ENCODE measurements at regions not wholly inside any gene's neighbourhood (a gene's known extent, or its start where the extent isn't known, plus 50 kb on each side); places are given as distances from the start of the nearest gene placed in this dataset.

GRCh38 chr9:84587153-84587552 is 82.4 kb upstream of the NTRK2 start:
- no peak for DNase-seq
- peaks cover 0 to 3% of the 10 kb centered on the region in 2 experiments for H3K9me3 ChIP-seq (ENCODE audit: control insufficient read depth in 1 of 2, insufficient read depth in 1 of 2, low read length in 2 of 2)
- Mint-ChIP-seq H3K27me3 (no peaks in the 10 kb centered on the region), H3K4me3 (no peak overlapping the region), H3K36me3 (ENCODE audit: low read depth) (no peaks in the 10 kb centered on the region), H3K27ac (no peak overlapping the region), H3K9me3 (peaks cover 3% of the 10 kb centered on the region), H3K4me1 (ENCODE audit: low read depth) (no peaks in the 10 kb centered on the region)
- H3K4me1 ChIP-seq (ENCODE audit: insufficient read depth, low read length): no peaks in the 10 kb centered on the region
- no peaks in the 10 kb centered on the region for H3K36me3 ChIP-seq (ENCODE audit: insufficient read depth, low read length)
- TF ChIP-seq, protein P1, sequence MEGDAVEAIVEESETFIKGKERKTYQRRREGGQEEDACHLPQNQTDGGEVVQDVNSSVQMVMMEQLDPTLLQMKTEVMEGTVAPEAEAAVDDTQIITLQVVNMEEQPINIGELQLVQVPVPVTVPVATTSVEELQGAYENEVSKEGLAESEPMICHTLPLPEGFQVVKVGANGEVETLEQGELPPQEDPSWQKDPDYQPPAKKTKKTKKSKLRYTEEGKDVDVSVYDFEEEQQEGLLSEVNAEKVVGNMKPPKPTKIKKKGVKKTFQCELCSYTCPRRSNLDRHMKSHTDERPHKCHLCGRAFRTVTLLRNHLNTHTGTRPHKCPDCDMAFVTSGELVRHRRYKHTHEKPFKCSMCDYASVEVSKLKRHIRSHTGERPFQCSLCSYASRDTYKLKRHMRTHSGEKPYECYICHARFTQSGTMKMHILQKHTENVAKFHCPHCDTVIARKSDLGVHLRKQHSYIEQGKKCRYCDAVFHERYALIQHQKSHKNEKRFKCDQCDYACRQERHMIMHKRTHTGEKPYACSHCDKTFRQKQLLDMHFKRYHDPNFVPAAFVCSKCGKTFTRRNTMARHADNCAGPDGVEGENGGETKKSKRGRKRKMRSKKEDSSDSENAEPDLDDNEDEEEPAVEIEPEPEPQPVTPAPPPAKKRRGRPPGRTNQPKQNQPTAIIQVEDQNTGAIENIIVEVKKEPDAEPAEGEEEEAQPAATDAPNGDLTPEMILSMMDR (IDR thresholded peaks at IDR 0.05): no peak
- ATAC-seq (ENCODE audit: poor library complexity): no peak
- intact Hi-C loops (cut with DNase I, micrococcal nuclease): no loop called here
- CTCF ChIA-PET: no interaction called here
- POLR2A ChIA-PET: no interaction called here
- no peak overlapping the region for H3K27ac ChIP-seq (ENCODE audit: low read depth in 1 of 2, low read length in 2 of 2)
- H3K27me3 ChIP-seq (ENCODE audit: control insufficient read depth in 1 of 2, insufficient read depth in 2 of 2, low read length in 2 of 2): no peaks in the 10 kb centered on the region
- H3K4me3 ChIP-seq (ENCODE audit: low read length): no peak overlapping the region

GRCh38 chr9:84589542-84589941 is 80.0 kb upstream of the NTRK2 start:
- no peak overlapping the region for H3K4me3 Mint-ChIP-seq
- Histone ChIP-seq H3K36me3 (ENCODE audit: insufficient read depth, low read length) (no peaks in the 10 kb centered on the region), H3K9me3 (ENCODE audit: control insufficient read depth in 1 of 2, insufficient read depth in 1 of 2, low read length in 2 of 2) (peaks cover 0 to 3% of the 10 kb centered on the region in 2 experiments), H3K27ac (ENCODE audit: low read depth in 1 of 2, low read length in 2 of 2) (no peak overlapping the region), H3K4me3 (ENCODE audit: low read length) (no peak overlapping the region), H3K4me1 (ENCODE audit: insufficient read depth, low read length) (no peaks in the 10 kb centered on the region), H3K27me3 (ENCODE audit: control insufficient read depth in 1 of 2, insufficient read depth in 2 of 2, low read length in 2 of 2) (no peaks in the 10 kb centered on the region)
- no peaks in the 10 kb centered on the region for H3K4me1 Mint-ChIP-seq (ENCODE audit: low read depth)
- H3K9me3 Mint-ChIP-seq: peaks cover 3% of the 10 kb centered on the region
- TF ChIP-seq, protein P1 (IDR thresholded peaks at IDR 0.05): no peak
- ChIA-PET CTCF (no interaction called here), POLR2A (no interaction called here)
- intact Hi-C loops (cut with DNase I, micrococcal nuclease): no loop called here
- no peaks in the 10 kb centered on the region for H3K36me3 Mint-ChIP-seq (ENCODE audit: low read depth)
- no peak overlapping the region for H3K27ac Mint-ChIP-seq
- no peaks in the 10 kb centered on the region for H3K27me3 Mint-ChIP-seq
- DNase-seq (no peak), ATAC-seq (ENCODE audit: poor library complexity) (no peak)

- ATAC-seq (ENCODE audit: poor library complexity) (no peak), DNase-seq (no peak)
- ChIA-PET CTCF (no interaction called here), POLR2A (no interaction called here)
- Mint-ChIP-seq H3K27ac (no peak overlapping the region), H3K9me3 (peaks cover 3% of the 10 kb centered on the region), H3K4me3 (no peak overlapping the region), H3K4me1 (ENCODE audit: low read depth) (no peaks in the 10 kb centered on the region), H3K36me3 (ENCODE audit: low read depth) (no peaks in the 10 kb centered on the region), H3K27me3 (no peaks in the 10 kb centered on the region)
- TF ChIP-seq, protein P1 (IDR thresholded peaks at IDR 0.05): no peak
- no peak overlapping the region for H3K27ac ChIP-seq (ENCODE audit: low read depth in 1 of 2, low read length in 2 of 2)
- H3K9me3 ChIP-seq (ENCODE audit: control insufficient read depth in 1 of 2, insufficient read depth in 1 of 2, low read length in 2 of 2): peaks cover 0 to 3% of the 10 kb centered on the region in 2 experiments
- intact Hi-C loops (cut with DNase I, micrococcal nuclease): no loop called here
- no peak overlapping the region for H3K4me3 ChIP-seq (ENCODE audit: low read length)
- H3K27me3 ChIP-seq (ENCODE audit: control insufficient read depth in 1 of 2, insufficient read depth in 2 of 2, low read length in 2 of 2): no peaks in the 10 kb centered on the region
- no peaks in the 10 kb centered on the region for H3K36me3 ChIP-seq (ENCODE audit: insufficient read depth, low read length)
- H3K4me1 ChIP-seq (ENCODE audit: insufficient read depth, low read length): no peaks in the 10 kb centered on the region
Observed at GRCh38 chr9:84590706-84591105, 78.8 kb upstream of the NTRK2 start.

All from CD4-positive, alpha-beta T cell (primary cell).